ENCODE measurements at regions not wholly inside any gene's neighbourhood (a gene's known extent, or its start where the extent isn't known, plus 50 kb on each side); places are given as distances from the start of the nearest gene placed in this dataset.

- Histone ChIP-seq H3K4me3 (no peak overlapping the region), H3K4me1 (no peaks in the 10 kb centered on the region), H3K36me3 (no peaks in the 10 kb centered on the region), H3K9me3 (no peaks in the 10 kb centered on the region), H3K27me3 (ENCODE audit: low read depth) (no peaks in the 10 kb centered on the region), H3K27ac (no peak overlapping the region)
- ATAC-seq, result no peak
- intact Hi-C loops (cut with DNase I), result no loop called here
- TF ChIP-seq, protein P1, sequence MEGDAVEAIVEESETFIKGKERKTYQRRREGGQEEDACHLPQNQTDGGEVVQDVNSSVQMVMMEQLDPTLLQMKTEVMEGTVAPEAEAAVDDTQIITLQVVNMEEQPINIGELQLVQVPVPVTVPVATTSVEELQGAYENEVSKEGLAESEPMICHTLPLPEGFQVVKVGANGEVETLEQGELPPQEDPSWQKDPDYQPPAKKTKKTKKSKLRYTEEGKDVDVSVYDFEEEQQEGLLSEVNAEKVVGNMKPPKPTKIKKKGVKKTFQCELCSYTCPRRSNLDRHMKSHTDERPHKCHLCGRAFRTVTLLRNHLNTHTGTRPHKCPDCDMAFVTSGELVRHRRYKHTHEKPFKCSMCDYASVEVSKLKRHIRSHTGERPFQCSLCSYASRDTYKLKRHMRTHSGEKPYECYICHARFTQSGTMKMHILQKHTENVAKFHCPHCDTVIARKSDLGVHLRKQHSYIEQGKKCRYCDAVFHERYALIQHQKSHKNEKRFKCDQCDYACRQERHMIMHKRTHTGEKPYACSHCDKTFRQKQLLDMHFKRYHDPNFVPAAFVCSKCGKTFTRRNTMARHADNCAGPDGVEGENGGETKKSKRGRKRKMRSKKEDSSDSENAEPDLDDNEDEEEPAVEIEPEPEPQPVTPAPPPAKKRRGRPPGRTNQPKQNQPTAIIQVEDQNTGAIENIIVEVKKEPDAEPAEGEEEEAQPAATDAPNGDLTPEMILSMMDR (IDR thresholded peaks at IDR 0.05), result no peak
- DNase-seq, result no peak
These were observed 161.8 kb downstream of the PALM2AKAP2 start for GRCh38 chr9:109941771-109942170.

GRCh38 chr9:109945573-109945972 is 165.6 kb downstream of the PALM2AKAP2 start:
- ATAC-seq (no peak), DNase-seq (no peak)
- no peaks in the 10 kb centered on the region for H3K9me3 ChIP-seq
- TF ChIP-seq, protein P1 (IDR thresholded peaks at IDR 0.05), result no peak
- intact Hi-C loops (cut with DNase I), result no loop called here
- no peaks in the 10 kb centered on the region for H3K4me1 ChIP-seq
- no peak overlapping the region for H3K27ac ChIP-seq
- H3K27me3 ChIP-seq (ENCODE audit: low read depth), result no peaks in the 10 kb centered on the region
- H3K4me3 ChIP-seq, result no peak overlapping the region
- H3K36me3 ChIP-seq, result no peaks in the 10 kb centered on the region

DNA sequence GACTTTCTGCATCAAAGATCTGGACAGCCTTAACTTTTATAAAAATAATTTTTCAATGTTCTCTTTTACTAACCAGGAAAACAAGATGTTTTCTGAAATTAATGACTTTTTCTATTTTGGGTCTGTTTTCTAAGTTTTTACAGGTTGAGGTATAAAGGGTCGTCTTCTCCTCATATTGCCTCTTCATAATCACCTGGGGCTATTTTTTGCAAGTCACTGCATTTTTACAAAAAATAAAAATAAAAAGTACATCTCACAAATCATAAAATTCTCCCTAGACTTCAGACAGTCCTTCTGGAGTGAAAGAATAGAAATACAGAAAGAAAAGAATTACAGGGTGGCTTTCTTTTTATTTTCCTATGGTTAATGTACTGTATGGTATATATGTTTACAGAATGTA is 168.5 kb downstream of the PALM2AKAP2 start:
- intact Hi-C loops (cut with DNase I), result no loop called here
- H3K36me3 ChIP-seq, result no peaks in the 10 kb centered on the region
- TF ChIP-seq, protein P1 (IDR thresholded peaks at IDR 0.05), result no peak

DNA sequence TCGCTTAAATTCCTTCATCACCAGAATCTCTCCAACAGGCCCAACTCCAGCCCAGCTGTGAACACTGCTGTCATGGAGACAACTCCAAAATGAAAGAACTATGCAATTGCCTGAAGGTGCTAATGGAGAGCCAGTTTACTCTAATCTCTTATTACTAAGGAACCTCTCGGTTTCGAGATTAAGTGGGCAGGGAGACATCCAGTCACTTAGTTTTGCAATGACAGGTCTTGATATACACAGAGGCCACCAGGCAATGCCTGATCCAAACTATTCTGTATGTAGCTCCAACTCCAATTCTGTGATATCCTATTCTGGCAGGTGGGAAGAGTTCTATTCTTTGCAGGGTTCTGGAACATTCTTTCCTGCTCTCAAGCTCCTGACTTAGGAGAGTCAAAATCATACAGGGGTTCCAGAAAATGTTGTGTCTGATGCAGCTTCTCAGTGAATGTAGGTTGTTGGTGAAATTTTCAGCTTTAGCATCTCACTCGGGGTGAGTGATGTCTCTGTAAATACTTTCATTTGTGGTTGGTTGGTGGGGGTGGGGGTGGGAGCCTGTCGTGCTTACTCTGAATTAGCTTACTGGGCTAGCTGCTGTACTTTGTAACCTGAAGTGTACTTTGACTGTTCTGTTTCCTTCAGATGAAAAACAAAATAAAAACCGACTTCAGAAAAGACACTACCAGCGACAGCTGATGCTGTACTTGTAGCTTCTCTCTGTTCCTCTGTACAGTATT is 170.9 kb downstream of the PALM2AKAP2 start:
- TF ChIP-seq, protein P1 (IDR thresholded peaks at IDR 0.05), result no peak
- Histone ChIP-seq H3K4me1 (no peaks in the 10 kb centered on the region), H3K27me3 (ENCODE audit: low read depth) (no peaks in the 10 kb centered on the region), H3K27ac (no peak overlapping the region), H3K9me3 (no peaks in the 10 kb centered on the region), H3K36me3 (no peaks in the 10 kb centered on the region), H3K4me3 (no peak overlapping the region)
- ATAC-seq (no peak), DNase-seq (no peak)
- intact Hi-C loops (cut with DNase I), result no loop called here

More for the DNA sequence above, 168.5 kb downstream of the PALM2AKAP2 start:
- no peaks in the 10 kb centered on the region for H3K9me3 ChIP-seq
- no peak overlapping the region for H3K27ac ChIP-seq
- no peaks in the 10 kb centered on the region for H3K27me3 ChIP-seq (ENCODE audit: low read depth)
- DNase-seq (no peak), ATAC-seq (no peak)
- no peak overlapping the region for H3K4me3 ChIP-seq
- no peaks in the 10 kb centered on the region for H3K4me1 ChIP-seq

- Histone ChIP-seq H3K9me3 (no peaks in the 10 kb centered on the region), H3K36me3 (no peaks in the 10 kb centered on the region), H3K27me3 (ENCODE audit: low read depth) (no peaks in the 10 kb centered on the region), H3K4me1 (no peaks in the 10 kb centered on the region), H3K27ac (no peak overlapping the region), H3K4me3 (no peak overlapping the region)
- intact Hi-C loops (cut with DNase I), result no loop called here
- DNase-seq (no peak), ATAC-seq (no peak)
- TF ChIP-seq, protein P1 (IDR thresholded peaks at IDR 0.05), result no peak
These were observed 173.3 kb downstream of the PALM2AKAP2 start for GRCh38 chr9:109953300-109953699.
